ENCODE measurements at regions not wholly inside any gene's neighbourhood (a gene's known extent, or its start where the extent isn't known, plus 50 kb on each side); places are given as distances from the start of the nearest gene placed in this dataset.

GRCh38 chr6:133715270-133715669, 173.6 kb upstream of the TCF21 start:
- no peak for TF ChIP-seq SRF (CRISPR knock-in tag; IDR thresholded peaks at IDR 0.05)
- no peak for TF ChIP-seq TGIF2 (CRISPR knock-in tag; IDR thresholded peaks at IDR 0.05)
- no peak for TF ChIP-seq EP300 (IDR thresholded peaks at IDR 0.05; ENCODE audit: low read length)

Measured in K562 (cell line).